LNCAP (cell line): ENCODE measurements at regions not wholly inside any gene's neighbourhood (a gene's known extent, or its start where the extent isn't known, plus 50 kb on each side); places are given as distances from the start of the nearest gene placed in this dataset.

Experiments used
- CTCF ChIP-seq: fragments of 450-650 bp; IDR thresholded peaks from 2 replicates; pipeline ENCODE4 v1.5.1; 2017; ENCODE audit warnings: mild to moderate bottlenecking

- no peak for TF ChIP-seq CTCF
Measured at GRCh38 chr5:56476487-56476856, 243.3 kb upstream of the ANKRD55 start.

- TF ChIP-seq CTCF, result no peak
Measured at GRCh38 chr5:56475689-56476486, 242.8 kb upstream of the ANKRD55 start.

GRCh38 chr5:56471707-56472106 is 238.6 kb upstream of the ANKRD55 start:
- TF ChIP-seq CTCF, result no peak

DNA sequence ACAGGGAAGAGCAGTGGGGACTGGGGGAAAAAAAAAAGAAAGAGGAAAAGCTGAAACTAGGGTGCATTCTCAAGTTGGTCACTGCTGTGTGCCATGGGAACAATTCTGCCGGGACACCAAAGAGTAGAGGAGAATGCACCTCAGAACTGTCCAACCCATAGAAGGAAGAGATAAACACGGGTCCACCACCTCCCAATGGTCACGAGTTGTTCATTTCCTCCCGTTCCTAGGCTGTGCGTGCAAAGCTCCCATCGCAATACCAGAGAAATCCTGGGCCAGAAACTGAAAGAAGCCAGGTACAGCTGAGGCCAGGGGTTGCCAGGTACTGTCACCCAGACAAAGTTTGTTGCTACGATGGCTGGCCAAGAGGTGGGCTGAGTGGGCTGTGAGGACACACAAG is 236.9 kb upstream of the ANKRD55 start:
- no peak for TF ChIP-seq CTCF

DNA sequence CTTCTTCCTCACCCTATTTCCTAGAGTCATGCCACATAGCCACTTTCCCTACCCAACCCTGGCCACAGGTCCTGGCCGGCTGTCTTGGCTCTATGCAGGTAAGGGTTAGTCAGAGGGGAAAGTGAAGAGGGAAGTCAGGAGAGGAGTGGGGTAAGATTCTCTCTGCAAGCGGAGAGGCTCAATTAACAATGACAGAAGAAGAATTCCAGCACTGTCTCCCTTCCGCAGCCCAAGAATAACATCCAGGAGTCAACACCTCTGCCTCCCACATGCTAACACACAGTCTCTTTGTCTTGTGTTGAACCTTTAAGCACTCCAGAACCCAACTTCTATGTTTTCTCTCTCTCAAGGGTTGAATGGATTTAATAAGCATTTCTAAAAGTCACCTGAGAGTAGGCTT is 235.1 kb upstream of the ANKRD55 start:
- no peak for TF ChIP-seq CTCF

DNA sequence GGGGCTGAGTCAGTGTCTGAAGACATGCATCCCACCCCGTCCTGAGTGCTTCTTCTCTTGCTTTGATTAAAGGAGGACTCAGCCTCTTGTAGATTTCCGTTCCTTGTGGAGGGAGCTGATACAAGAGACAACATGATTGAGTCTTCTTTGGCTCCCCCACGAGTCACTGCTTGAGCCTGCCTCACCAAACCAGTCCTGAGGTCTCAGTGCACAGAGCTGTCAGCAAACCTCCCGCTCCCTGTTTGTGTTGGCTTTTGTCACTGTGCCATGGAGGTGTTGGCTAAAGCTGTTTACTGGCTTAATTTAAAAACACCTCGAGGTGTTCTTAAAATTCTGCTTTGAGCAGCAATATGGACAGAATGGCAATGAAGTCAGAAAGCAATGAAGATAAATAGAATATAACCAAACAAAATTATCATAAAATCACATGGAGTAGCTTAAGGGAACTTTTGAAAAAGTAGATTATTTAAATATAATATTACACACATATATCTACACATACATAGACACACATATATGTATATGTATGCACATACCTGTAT is 234.1 kb upstream of the ANKRD55 start:
- no peak for TF ChIP-seq CTCF

GRCh38 chr5:56466136-56466816 is 233.1 kb upstream of the ANKRD55 start:
- TF ChIP-seq CTCF, result no peak
